GM21786 (cell line): ENCODE measurements at regions not wholly inside any gene's neighbourhood (a gene's known extent, or its start where the extent isn't known, plus 50 kb on each side); places are given as distances from the start of the nearest gene placed in this dataset.
A peak's percentile ranks its signal among the peaks of the same experiment; 100 is the strongest.
"Not testable (repeated sequence)": the region's sequence is repeated elsewhere in the genome, so short reads cannot be mapped to it uniquely, and the experiment has no call there.

ENCODE experiments used
- ATAC-seq: cut with Tn5 transposase; IDR thresholded peaks from one replicate; pipeline ENCODE4 v1.9.1; 2021; ENCODE audit not compliant: unreplicated experiment

- no peak for ATAC-seq
Observed at GRCh38 chrX:113539599-113540356, 699.1 kb upstream of the AMOT start.

- ATAC-seq, result peak; percentile 63
Observed at GRCh38 chrX:113529426-113530013, 688.9 kb upstream of the AMOT start.

DNA sequence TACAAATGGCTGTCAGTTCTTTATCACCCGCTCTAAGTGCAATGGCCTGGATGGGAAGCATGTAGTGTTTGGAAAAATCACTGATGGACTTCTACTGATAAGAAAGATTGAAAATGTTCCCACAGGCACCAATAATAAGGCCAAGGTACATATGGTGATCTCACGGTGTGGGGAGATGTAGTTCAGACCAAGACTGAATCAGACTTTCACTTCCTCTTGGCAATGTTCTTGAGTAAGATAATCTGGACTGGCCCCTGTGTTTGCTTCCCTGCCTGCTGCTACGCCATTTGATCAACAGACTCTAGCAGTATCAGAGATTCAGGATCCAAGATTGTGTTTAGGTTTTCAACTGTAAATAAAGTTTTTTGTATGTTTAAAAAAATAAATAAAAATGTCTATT, 682.2 kb upstream of the AMOT start:
- ATAC-seq, result peak; percentile 99

DNA sequence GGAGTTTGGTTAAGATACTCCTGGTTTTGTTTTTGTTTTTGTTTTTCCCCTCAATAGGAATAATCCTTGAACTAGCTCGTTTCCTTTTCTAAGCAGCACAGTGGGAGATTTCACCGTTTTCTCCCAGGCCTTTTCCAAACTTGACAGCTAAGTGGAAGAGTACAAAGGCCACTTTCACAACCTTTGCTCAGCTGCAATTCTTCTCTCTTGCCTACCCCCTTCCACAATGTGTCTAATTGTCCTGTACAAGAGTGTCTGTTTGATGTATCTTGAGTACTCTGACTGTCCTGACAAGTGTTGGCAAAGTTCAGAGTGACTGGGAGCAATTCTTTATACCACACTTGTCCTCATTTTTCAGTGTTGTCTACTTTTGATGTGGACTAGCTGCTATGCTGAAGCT, 674.3 kb upstream of the AMOT start:
- ATAC-seq, result no peak

DNA sequence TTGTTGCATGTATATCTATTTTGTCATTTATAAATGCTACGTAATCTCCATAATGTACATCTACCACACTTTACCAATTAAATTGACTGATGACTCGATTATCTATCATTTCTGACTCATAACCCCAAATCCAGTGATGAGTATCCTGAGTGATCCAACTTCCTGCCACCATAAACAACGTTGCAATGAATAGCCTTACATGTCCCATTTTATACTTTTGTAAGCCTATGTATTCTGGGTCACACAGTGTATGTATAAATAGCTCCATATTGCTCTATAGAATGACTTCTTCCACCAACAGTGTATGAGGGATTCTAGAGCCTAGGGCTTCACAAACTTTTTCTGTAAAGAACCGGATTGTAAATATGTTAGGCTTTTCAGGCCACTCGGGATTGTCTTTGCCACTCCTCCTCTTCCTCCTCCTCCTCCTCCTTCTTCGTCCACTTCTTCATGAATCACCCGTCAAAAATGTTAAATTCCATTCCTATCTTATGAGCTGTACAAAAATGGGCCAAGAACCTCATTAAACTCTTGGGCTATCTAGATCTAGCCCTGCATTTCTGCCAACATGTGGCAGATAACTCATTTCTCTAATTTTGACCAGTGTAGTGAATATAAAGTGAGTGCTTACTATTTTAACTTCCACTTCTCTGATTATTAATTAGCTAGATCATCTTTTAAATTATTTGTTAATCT, 672.2 kb upstream of the AMOT start:
- ATAC-seq, result no peak

DNA sequence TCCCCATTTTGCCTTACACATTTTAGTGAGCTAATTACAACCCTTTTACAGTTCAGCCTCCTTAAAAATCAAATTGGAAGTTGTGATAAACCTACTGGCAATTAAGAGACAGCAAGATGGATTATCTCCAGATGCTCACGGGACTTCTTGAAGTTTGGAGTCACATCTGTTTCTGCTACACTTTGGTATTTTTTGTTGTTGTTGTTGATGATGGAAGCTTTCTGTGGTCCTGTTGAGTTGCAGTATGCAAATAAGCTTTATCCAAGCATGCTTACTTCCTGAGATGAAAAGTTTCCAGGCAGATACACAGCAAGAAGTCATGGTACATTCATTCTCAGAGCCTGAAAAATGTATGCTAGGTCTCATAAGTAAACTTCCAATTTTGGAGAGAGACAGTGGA, 670.0 kb upstream of the AMOT start:
- no peak for ATAC-seq

DNA sequence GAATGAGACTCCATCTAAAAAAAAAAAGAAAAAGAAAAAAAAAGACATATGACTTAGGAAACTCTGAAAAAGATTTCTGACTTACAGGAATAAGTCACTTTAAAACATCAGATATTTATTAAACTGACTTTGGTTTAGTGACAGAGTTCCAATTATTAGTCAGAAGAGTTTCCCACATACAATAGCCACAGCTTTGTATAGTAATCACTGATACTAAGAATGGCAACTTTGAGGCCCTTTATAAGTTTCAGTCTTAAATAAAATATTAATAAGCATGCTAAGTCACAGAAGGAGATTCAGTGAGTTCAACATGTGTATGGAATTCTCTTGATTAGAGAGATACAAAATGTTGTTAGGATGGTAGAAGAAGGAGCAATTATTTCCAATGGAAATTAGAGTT, 652.3 kb upstream of the AMOT start:
- no peak for ATAC-seq

- ATAC-seq, result no peak
Observed at GRCh38 chrX:113473418-113473817, 632.8 kb upstream of the AMOT start.

GRCh38 chrX:113473015-113473414, 632.4 kb upstream of the AMOT start:
- ATAC-seq, result not testable (repeated sequence)

DNA sequence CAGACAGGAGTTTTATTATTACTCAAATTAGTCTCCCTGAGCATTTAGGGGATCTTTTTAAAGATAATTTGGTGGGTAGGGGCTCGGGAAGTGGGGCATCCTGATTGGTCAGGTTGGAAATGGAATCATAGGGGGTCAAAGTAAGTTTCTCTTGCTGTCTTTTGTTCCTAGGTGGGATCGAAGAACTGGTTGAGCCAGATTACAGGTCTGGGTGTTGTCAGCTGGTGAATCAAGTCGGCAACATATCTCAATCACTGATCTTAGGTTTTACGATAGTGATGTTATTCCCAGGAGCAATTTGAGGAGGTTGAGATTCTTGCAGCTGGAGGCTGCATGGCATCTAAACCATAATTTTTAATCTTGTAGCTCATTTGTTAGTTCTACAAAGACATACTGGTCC, 629.5 kb upstream of the AMOT start:
- no peak for ATAC-seq

GRCh38 chrX:113457719-113458118, 617.1 kb upstream of the AMOT start:
- ATAC-seq, result no peak

GRCh38 chrX:113455582-113455981, 615.0 kb upstream of the AMOT start:
- no peak for ATAC-seq

DNA sequence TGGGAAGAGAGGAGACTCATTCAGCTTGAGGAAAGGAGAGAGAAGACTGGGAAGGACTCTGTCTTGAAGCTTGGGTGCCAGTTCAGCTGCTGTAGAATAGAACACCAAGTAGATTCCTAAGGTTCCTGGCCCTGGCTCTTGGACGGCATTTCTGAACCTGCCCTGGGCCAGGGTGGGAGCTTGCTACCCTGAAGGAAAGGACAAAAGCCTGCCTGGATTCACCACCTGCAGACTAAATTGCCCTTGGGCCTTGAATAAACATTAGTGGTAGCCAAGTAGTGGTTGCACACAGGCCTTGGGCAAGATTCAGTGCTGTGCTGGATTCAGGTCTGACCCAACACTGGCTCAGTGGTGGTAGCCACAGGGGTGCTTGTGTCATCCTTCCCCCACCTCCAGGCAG, 588.4 kb upstream of the AMOT start:
- ATAC-seq, result no peak

DNA sequence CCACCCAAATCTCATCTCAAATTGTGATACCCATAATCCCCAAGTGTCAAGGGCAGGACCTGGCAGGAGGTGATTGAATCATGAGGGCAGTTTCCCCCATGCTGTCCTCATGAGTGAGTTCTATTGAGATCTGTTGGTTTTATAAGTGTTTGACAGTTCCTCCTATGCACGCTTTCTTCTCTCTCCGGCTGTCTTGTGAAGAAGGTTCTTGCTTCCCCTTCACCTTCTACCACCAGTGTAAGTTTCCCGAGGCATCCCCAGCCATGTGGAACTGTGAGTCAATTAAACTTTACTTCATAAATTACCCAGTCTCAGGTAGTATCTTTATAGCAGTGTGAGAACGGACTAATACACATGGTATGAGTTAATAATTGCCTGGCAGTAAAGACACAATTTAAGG, 581.7 kb upstream of the AMOT start:
- no peak for ATAC-seq

GRCh38 chrX:113421432-113421831, 580.8 kb upstream of the AMOT start:
- no peak for ATAC-seq

- no peak for ATAC-seq
Observed at GRCh38 chrX:113412106-113412505, 571.5 kb upstream of the AMOT start.

DNA sequence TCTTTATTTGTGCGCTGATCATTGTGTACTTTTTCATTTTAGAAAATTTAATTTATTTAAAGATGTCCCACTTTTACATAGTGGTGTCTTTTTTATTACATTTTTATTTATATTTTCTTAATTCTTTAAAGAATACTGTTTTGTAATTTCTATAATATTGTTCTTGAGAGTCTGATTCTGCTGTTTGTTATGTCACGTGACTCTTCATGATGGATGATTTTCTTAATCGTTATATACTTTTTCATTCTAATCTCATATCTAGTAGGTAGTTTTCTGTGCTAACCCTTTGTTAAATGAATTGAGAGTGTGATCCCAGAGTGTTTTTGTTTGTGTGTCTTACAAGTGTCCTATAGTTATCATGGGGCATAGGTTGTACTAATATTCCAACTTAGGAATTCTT, 568.2 kb upstream of the AMOT start:
- no peak for ATAC-seq

DNA sequence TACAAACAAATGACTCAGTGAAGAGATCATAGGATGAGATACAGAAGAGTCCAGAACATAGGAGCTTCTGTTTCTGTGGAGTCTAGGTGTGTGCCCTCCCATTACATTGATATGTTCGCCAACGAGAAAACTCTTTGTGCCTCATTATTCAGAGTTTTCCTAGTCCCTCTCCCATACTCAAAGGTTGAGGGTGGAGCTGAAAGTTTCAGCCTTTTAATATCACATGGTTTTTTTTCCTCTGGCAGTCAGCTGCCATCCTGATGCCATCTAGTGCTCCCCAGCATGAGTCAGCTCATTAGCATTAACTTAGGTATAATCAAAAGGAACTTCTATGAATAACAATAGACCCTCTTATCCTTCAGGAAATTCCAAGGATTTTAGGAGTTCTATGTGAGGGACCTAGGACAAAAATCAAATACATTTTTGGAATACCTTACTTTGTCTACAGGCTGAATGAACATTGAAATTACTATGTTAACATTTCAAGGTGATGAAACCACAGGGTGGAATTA, 559.6 kb upstream of the AMOT start:
- no peak for ATAC-seq

DNA sequence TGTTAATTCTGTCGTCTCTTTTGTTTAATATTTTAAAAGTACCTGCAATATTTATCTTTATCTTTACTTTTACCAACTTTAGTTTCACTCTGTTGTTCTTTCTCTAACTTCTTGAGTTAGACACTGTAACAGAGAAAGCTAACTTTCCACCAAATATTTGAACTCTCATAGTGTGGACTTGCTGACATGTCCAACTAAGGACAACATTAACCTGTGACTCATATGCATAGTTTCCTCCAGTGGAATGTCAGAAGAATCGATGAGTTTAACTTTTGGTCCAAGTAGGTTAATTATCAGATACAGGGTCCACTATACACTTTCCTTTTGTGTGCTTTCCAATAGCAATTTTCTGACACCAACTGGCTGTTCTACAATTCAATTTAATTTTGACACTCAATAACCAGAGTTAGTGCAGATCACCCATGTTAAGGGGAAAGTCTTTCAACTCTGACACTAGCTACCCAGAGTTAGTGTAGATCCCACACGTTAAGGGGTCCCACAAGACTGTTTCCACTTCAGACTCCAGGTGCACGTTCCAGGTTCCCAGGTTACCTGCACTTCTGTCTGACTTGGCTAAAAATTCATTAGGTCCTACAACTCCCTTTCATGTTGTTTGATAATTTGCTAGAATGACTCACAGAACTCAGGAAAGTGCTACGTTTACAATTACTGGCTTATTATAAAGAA, 559.0 kb upstream of the AMOT start:
- ATAC-seq, result no peak

DNA sequence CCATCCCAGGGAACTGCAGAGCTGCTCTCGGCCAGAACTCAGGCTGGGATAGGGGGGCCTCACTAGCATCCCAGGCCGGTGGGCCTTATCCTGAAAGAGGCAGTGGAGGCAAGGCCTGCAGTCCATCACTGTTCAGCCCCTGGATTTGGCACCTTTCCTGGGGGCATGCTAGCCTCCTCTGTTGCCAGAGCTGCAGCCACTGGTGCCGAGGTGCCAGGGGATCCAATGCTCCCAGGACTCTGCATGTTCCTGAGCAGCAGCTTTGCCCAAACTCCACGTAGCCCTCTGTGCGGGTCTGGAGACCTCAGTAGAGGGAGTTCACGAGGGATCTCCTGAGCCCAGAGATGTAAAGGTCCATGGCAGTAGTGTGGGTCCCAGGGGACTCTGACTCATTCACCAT, 551.7 kb upstream of the AMOT start:
- no peak for ATAC-seq

GRCh38 chrX:113391875-113392274, 551.2 kb upstream of the AMOT start:
- no peak for ATAC-seq

DNA sequence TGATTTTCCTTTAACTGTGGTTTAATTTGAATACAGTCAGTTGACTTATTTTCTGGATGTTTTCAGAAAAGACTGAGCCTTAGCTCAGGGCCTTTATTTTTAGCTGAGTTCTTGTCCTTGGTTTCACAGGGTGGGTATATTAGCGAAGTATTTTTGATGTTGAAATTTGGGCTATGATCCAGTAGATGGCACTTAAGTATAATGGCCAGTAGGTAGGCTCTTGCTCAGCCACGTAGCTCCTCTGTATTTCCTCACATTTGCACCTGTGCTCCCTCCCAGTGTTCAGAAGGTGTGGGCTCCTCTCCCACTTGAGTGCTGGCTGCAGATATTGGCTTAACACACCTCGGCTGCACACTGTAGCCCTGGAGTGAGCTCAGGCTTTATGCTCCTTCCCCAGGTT, 549.9 kb upstream of the AMOT start:
- ATAC-seq, result no peak
